Spleen (tissue), 7 donors: ENCODE measurements at regions not wholly inside any gene's neighbourhood (a gene's known extent, or its start where the extent isn't known, plus 50 kb on each side); places are given as distances from the start of the nearest gene placed in this dataset.

ENCODE experiments used
- CTCF ChIP-seq, 11 experiments: fragments of 200-600 bp in 7 of 11; fragments of 450-650 bp in 4 of 11; sonication (generic) in 4 of 11; IDR thresholded peaks in 8 of 11; conservative IDR thresholded peaks in 3 of 11; 1 replicate in 7 of 11; 2 replicates in 4 of 11; pipeline versions ENCODE4 v1.4.0 to v1.8.0; 2016 to 2021; ENCODE audit warnings: antibody characterized with exemption in 11 of 11, inconsistent platforms in 4 of 11, mild to moderate bottlenecking in 1 of 11
- POLR2A ChIP-seq, 3 donors: fragments of 450-650 bp; IDR thresholded peaks; one replicate each; pipeline ENCODE4 v1.5.1; 2017; ENCODE audit warnings: antibody characterized with exemption in 3 of 3, mild to moderate bottlenecking in 1 of 3
- donor health status: DM: no; HTN: no; CAD: no; lungs with moderate emphysema.
- donor health status: DM: no; HTN: no; CAD: no.
- donor health status: DM: no; HTN: no; CAD: no.

GRCh38 chr2:7530001-7530400 lies 612.8 kb downstream of the RNF144A start:
- no peak for TF ChIP-seq POLR2A (IDR thresholded peaks at IDR 0.05)
- no peak for TF ChIP-seq CTCF (IDR thresholded peaks at IDR 0.05 in 8 of 11, conservative IDR thresholded peaks at IDR 0.05 in 3 of 11)
